K562 (cell line): ENCODE measurements at regions not wholly inside any gene's neighbourhood (a gene's known extent, or its start where the extent isn't known, plus 50 kb on each side); places are given as distances from the start of the nearest gene placed in this dataset.
A peak's percentile ranks its signal among the peaks of the same experiment; 100 is the strongest.

Experiments
- BCL6 ChIP-seq: fragments of 250-450 bp; sonication (Bioruptor Pico); IDR thresholded peaks from 2 replicates; pipeline ENCODE4 v1.4.0; 2020
- BCLAF1 ChIP-seq, 2 experiments: fragments of 450-650 bp in 1 of 2; IDR thresholded peaks; 2 replicates each; pipeline ENCODE4 v1.6.1; 2011 to 2017; ENCODE audit warnings: low read depth in 2 of 2, antibody characterized with exemption in 1 of 2, borderline replicate concordance in 1 of 2, low read length in 1 of 2, mild to moderate bottlenecking in 1 of 2, mixed read lengths in 1 of 2; ENCODE audit not compliant: control insufficient read depth in 1 of 2
- MXD1 ChIP-seq: fragments of 250-450 bp; sonication (Bioruptor Pico); IDR thresholded peaks from 2 replicates; pipeline ENCODE4 v1.8.0; 2021; ENCODE audit warnings: borderline replicate concordance, mild to moderate bottlenecking, moderate library complexity; ENCODE audit not compliant: poor library complexity, severe bottlenecking
- MYBL2 ChIP-seq, 2 experiments: fragments of 450-650 bp in 1 of 2; sonication (generic) in 1 of 2; formaldehyde crosslinking in 1 of 2; IDR thresholded peaks; 2 replicates each; pipeline versions ENCODE4 v1.6.1 to v1.8.1; 2017 to 2022; ENCODE audit warnings: borderline replicate concordance in 1 of 2, inconsistent platforms in 1 of 2, low read depth in 1 of 2, mild to moderate bottlenecking in 1 of 2, missing genetic modification reagents in 1 of 2, moderate library complexity in 1 of 2
- NCOR1 ChIP-seq: fragments of 450-650 bp; IDR thresholded peaks from 2 replicates; pipeline ENCODE4 v1.6.1; 2016; ENCODE audit warnings: mild to moderate bottlenecking, moderate library complexity
- RCOR1 ChIP-seq, 2 experiments: IDR thresholded peaks; 2 replicates each; pipeline ENCODE4 v1.6.1; 2012; ENCODE audit warnings: low read depth in 2 of 2, low read length in 2 of 2, borderline replicate concordance in 1 of 2, improper control_type of control experiment in 1 of 2
- RFX5 ChIP-seq: IDR thresholded peaks from 2 replicates; pipeline ENCODE4 v1.6.1; 2011; ENCODE audit warnings: low read depth, mild to moderate bottlenecking, improper control_type of control experiment, low read length
- RREB1 ChIP-seq: fragments of 250-450 bp; sonication (Bioruptor Pico); IDR thresholded peaks from 2 replicates; pipeline ENCODE4 v1.4.0; 2020
- ZBTB43 ChIP-seq: sonication (generic); formaldehyde crosslinking; IDR thresholded peaks from 2 replicates; pipeline ENCODE4 v1.8.0; 2023; ENCODE audit warnings: mild to moderate bottlenecking, missing genetic modification reagents
- ZNF140 ChIP-seq: fragments of 250-450 bp; sonication (Bioruptor Pico); IDR thresholded peaks from 2 replicates; pipeline ENCODE4 v1.8.0; 2021; ENCODE audit warnings: moderate library complexity, mild to moderate bottlenecking, inconsistent platforms
- ZNF512 ChIP-seq: IDR thresholded peaks from 2 replicates; pipeline ENCODE4 v1.6.1; 2016; ENCODE audit warnings: missing genetic modification characterization, missing compliant biosample characterization

GRCh38 chrX:120021927-120022326 is 55.6 kb downstream of the RHOXF2B start (continued):
- TF ChIP-seq RREB1 (no peak), RCOR1 (IDR thresholded peaks at IDR 0.05; ENCODE audit: borderline replicate concordance in 1 of 2, low read depth in 2 of 2, low read length in 2 of 2) (peak in 1 of 2 experiments; percentile 95; a peak in 2 of 4 replicates), ZNF512 (no peak), ZBTB43 (no peak), RFX5 (no peak), BCLAF1 (IDR thresholded peaks at IDR 0.05; ENCODE audit: borderline replicate concordance in 1 of 2, control insufficient read depth in 1 of 2, low read depth in 2 of 2, low read length in 1 of 2) (no peak), BCL6 (CRISPR knock-in tag) (no peak), NCOR1 (peak; percentile 86), MYBL2 (IDR thresholded peaks at IDR 0.05; ENCODE audit: low read depth) (no peak), MYBL2 (CRISPR knock-in tag; IDR thresholded peaks at IDR 0.05; ENCODE audit: borderline replicate concordance) (no peak), ZNF140 (no peak), MXD1 (CRISPR knock-in tag) (no peak)
